ENCODE measurements at regions not wholly inside any gene's neighbourhood (a gene's known extent, or its start where the extent isn't known, plus 50 kb on each side); places are given as distances from the start of the nearest gene placed in this dataset.

- Histone ChIP-seq H3K36me3 (ENCODE audit: insufficient read depth, low read length) (no peaks in the 10 kb centered on the region), H4K20me1 (ENCODE audit: insufficient read depth, low read length) (no peaks in the 10 kb centered on the region), H3K4me1 (ENCODE audit: insufficient read depth, low read length) (no peaks in the 10 kb centered on the region), H3K9me3 (ENCODE audit: low read depth, low read length) (no peaks in the 10 kb centered on the region), H3K27ac (ENCODE audit: low read depth, low read length) (no peak overlapping the region), H3K4me2 (ENCODE audit: insufficient read depth, low read length) (no peak overlapping the region), H3K79me2 (ENCODE audit: insufficient read depth, low read length) (no peaks in the 10 kb centered on the region), H3K27me3 (ENCODE audit: insufficient read depth, low read length) (no peaks in the 10 kb centered on the region), H2AFZ (ENCODE audit: low read length) (no peak overlapping the region), H3K4me3 (ENCODE audit: insufficient read depth, low read length) (no peak overlapping the region)
- no peak for DNase-seq (ENCODE audit: insufficient read length, low spot score, missing footprints)
- TF ChIP-seq, protein P1, sequence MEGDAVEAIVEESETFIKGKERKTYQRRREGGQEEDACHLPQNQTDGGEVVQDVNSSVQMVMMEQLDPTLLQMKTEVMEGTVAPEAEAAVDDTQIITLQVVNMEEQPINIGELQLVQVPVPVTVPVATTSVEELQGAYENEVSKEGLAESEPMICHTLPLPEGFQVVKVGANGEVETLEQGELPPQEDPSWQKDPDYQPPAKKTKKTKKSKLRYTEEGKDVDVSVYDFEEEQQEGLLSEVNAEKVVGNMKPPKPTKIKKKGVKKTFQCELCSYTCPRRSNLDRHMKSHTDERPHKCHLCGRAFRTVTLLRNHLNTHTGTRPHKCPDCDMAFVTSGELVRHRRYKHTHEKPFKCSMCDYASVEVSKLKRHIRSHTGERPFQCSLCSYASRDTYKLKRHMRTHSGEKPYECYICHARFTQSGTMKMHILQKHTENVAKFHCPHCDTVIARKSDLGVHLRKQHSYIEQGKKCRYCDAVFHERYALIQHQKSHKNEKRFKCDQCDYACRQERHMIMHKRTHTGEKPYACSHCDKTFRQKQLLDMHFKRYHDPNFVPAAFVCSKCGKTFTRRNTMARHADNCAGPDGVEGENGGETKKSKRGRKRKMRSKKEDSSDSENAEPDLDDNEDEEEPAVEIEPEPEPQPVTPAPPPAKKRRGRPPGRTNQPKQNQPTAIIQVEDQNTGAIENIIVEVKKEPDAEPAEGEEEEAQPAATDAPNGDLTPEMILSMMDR (IDR thresholded peaks at IDR 0.05; ENCODE audit: extremely low read depth, low read depth, low read length): no peak
Observed at GRCh38 chrX:140053846-140054245, 88.5 kb upstream of the CXorf66 start.

DNA sequence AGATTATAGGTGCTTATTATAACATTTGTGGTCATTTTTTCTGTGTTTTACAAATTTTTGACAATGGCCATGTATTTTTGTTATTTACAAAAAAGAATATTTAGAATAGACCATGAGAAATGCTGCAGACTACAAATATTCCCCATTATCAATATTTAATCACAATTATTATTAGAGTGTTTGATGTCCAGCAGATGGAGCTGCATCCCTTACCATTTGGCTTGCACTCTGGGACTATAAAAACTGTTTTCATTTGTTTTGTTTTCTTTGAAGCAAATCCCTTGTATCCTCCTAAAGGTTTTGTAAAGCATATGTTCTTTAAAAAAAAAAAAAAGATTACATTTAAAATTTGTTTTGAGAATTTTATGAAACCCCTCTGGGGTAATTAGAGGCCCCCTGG lies 85.6 kb upstream of the CXorf66 start:
- H3K27ac ChIP-seq (ENCODE audit: low read depth, low read length): no peak overlapping the region
- TF ChIP-seq, protein P1 (IDR thresholded peaks at IDR 0.05; ENCODE audit: extremely low read depth, low read depth, low read length): peak; percentile 28
- no peak for DNase-seq (ENCODE audit: insufficient read length, low spot score, missing footprints)
- H2AFZ ChIP-seq (ENCODE audit: low read length): no peak overlapping the region
- H3K4me2 ChIP-seq (ENCODE audit: insufficient read depth, low read length): no peak overlapping the region
- H4K20me1 ChIP-seq (ENCODE audit: insufficient read depth, low read length): no peaks in the 10 kb centered on the region
- no peaks in the 10 kb centered on the region for H3K9me3 ChIP-seq (ENCODE audit: low read depth, low read length)
- no peak overlapping the region for H3K4me3 ChIP-seq (ENCODE audit: insufficient read depth, low read length)
- no peaks in the 10 kb centered on the region for H3K36me3 ChIP-seq (ENCODE audit: insufficient read depth, low read length)
- H3K27me3 ChIP-seq (ENCODE audit: insufficient read depth, low read length): no peaks in the 10 kb centered on the region
- H3K79me2 ChIP-seq (ENCODE audit: insufficient read depth, low read length): no peaks in the 10 kb centered on the region
- no peaks in the 10 kb centered on the region for H3K4me1 ChIP-seq (ENCODE audit: insufficient read depth, low read length)

GRCh38 chrX:140040386-140040785 lies 75.1 kb upstream of the CXorf66 start:
- TF ChIP-seq, protein P1 (IDR thresholded peaks at IDR 0.05; ENCODE audit: extremely low read depth, low read depth, low read length): no peak
- Histone ChIP-seq H4K20me1 (ENCODE audit: insufficient read depth, low read length) (no peaks in the 10 kb centered on the region), H2AFZ (ENCODE audit: low read length) (no peak overlapping the region), H3K27ac (ENCODE audit: low read depth, low read length) (no peak overlapping the region), H3K4me2 (ENCODE audit: insufficient read depth, low read length) (no peak overlapping the region), H3K4me3 (ENCODE audit: insufficient read depth, low read length) (no peak overlapping the region), H3K9me3 (ENCODE audit: low read depth, low read length) (no peaks in the 10 kb centered on the region), H3K79me2 (ENCODE audit: insufficient read depth, low read length) (no peaks in the 10 kb centered on the region), H3K36me3 (ENCODE audit: insufficient read depth, low read length) (no peaks in the 10 kb centered on the region), H3K27me3 (ENCODE audit: insufficient read depth, low read length) (no peaks in the 10 kb centered on the region), H3K4me1 (ENCODE audit: insufficient read depth, low read length) (no peaks in the 10 kb centered on the region)
- DNase-seq (ENCODE audit: insufficient read length, low spot score, missing footprints): no peak

GRCh38 chrX:140038842-140039241 lies 73.5 kb upstream of the CXorf66 start:
- DNase-seq (ENCODE audit: insufficient read length, low spot score, missing footprints): no peak

More at GRCh38 chrX:140038842-140039241, 73.5 kb upstream of the CXorf66 start:
- TF ChIP-seq, protein P1 (IDR thresholded peaks at IDR 0.05; ENCODE audit: extremely low read depth, low read depth, low read length): no peak
- H3K79me2 ChIP-seq (ENCODE audit: insufficient read depth, low read length): no peaks in the 10 kb centered on the region
- H4K20me1 ChIP-seq (ENCODE audit: insufficient read depth, low read length): no peaks in the 10 kb centered on the region
- no peaks in the 10 kb centered on the region for H3K27me3 ChIP-seq (ENCODE audit: insufficient read depth, low read length)
- no peak overlapping the region for H2AFZ ChIP-seq (ENCODE audit: low read length)
- H3K27ac ChIP-seq (ENCODE audit: low read depth, low read length): no peak overlapping the region
- H3K36me3 ChIP-seq (ENCODE audit: insufficient read depth, low read length): no peaks in the 10 kb centered on the region
- no peak overlapping the region for H3K4me3 ChIP-seq (ENCODE audit: insufficient read depth, low read length)
- H3K4me1 ChIP-seq (ENCODE audit: insufficient read depth, low read length): no peaks in the 10 kb centered on the region
- H3K9me3 ChIP-seq (ENCODE audit: low read depth, low read length): no peaks in the 10 kb centered on the region
- no peak overlapping the region for H3K4me2 ChIP-seq (ENCODE audit: insufficient read depth, low read length)

Measured in osteoblast (primary cell).